Thyroid gland (tissue), 4 donors: ENCODE measurements at regions not wholly inside any gene's neighbourhood (a gene's known extent, or its start where the extent isn't known, plus 50 kb on each side); places are given as distances from the start of the nearest gene placed in this dataset.

Source experiments
- DNase-seq, 2 donors: peaks; one replicate each; pipeline ENCODE4 v3.0.0-alpha.2; 2019
- H3K27ac ChIP-seq, 3 donors: fragments of 200-600 bp; sonication (generic); 1 replicate in 2 of 3; 2 replicates in 1 of 3; pipeline ENCODE4 v1.5.1; 2016 to 2019; ENCODE audit warnings: mild to moderate bottlenecking in 1 of 3, moderate library complexity in 1 of 3
- H3K27me3 ChIP-seq: fragments of 200-600 bp; sonication (generic); one replicate; pipeline ENCODE4 v1.5.1; 2019
- H3K36me3 ChIP-seq, 2 donors: fragments of 200-600 bp; sonication (generic); one replicate each; pipeline ENCODE4 v1.5.1; 2016 to 2019
- H3K4me1 ChIP-seq, 2 donors: fragments of 200-600 bp; sonication (generic); one replicate each; pipeline ENCODE4 v1.5.1; 2017 to 2019
- H3K4me3 ChIP-seq, 3 donors: fragments of 200-600 bp; sonication (generic); replicated peaks in 1 of 3; 1 replicate in 2 of 3; 2 replicates in 1 of 3; pipeline ENCODE4 v1.5.1; 2016; ENCODE audit warnings: mild to moderate bottlenecking in 1 of 3
- H3K9me3 ChIP-seq: fragments of 200-600 bp; sonication (generic); one replicate; pipeline ENCODE4 v1.5.1; 2017
- CTCF ChIP-seq, 6 experiments: fragments of 200-600 bp in 3 of 6; fragments of 450-650 bp in 3 of 6; sonication (generic) in 3 of 6; IDR thresholded peaks; one replicate each; pipeline ENCODE4 v1.5.1; 2016 to 2019; ENCODE audit warnings: antibody characterized with exemption in 6 of 6, mild to moderate bottlenecking in 2 of 6, inconsistent platforms in 1 of 6, moderate library complexity in 1 of 6
- POLR2A ChIP-seq, 2 donors: fragments of 450-650 bp; IDR thresholded peaks; one replicate each; pipeline ENCODE4 v1.6.1; 2017; ENCODE audit warnings: antibody characterized with exemption in 2 of 2, mild to moderate bottlenecking in 2 of 2, moderate library complexity in 1 of 2
- WGBS, 2 donors: methylation state at CpG; one replicate each; pipeline ENCODE4 v1.1.5; 2017; 5-methylcytosine and 5-hydroxymethylcytosine counted together
- intact Hi-C: fragments of 100-400 bp; cut with DNase I; formaldehyde crosslinking; loops from one replicate; pipeline ENCODE4 v1.15.1; 2023

- no peaks in the 10 kb centered on the region for H3K9me3 ChIP-seq
- intact Hi-C loops, result no loop called here
- TF ChIP-seq CTCF (IDR thresholded peaks at IDR 0.05), result no peak
- TF ChIP-seq POLR2A (IDR thresholded peaks at IDR 0.05), result no peak
- DNase-seq, result no peak
- H3K4me3 ChIP-seq, result no peak overlapping the region
- no peaks in the 10 kb centered on the region for H3K27me3 ChIP-seq
- no peaks in the 10 kb centered on the region for H3K4me1 ChIP-seq
- no peaks in the 10 kb centered on the region for H3K36me3 ChIP-seq
- H3K27ac ChIP-seq, result no peak overlapping the region
- 85 to 87% methylated on average over 2 of the region's 2 CpGs for WGBS, 2 donors
These were observed 154.6 kb upstream of the FAT1 start for GRCh38 chr4:186878203-186878776.

- H3K4me1 ChIP-seq, result no peaks in the 10 kb centered on the region
- no peaks in the 10 kb centered on the region for H3K27me3 ChIP-seq
- TF ChIP-seq POLR2A (IDR thresholded peaks at IDR 0.05) (no peak), CTCF (IDR thresholded peaks at IDR 0.05) (no peak)
- no peak for DNase-seq
- no peaks in the 10 kb centered on the region for H3K36me3 ChIP-seq
- no peak overlapping the region for H3K27ac ChIP-seq
- H3K9me3 ChIP-seq, result no peaks in the 10 kb centered on the region
- intact Hi-C loops, result no loop called here
- 69 to 72% methylated on average over 3 of the region's 3 CpGs for WGBS, 2 donors
- no peak overlapping the region for H3K4me3 ChIP-seq
These were observed 158.0 kb upstream of the FAT1 start for GRCh38 chr4:186881521-186882220.

- no peak for DNase-seq
- intact Hi-C loops, result no loop called here
- Histone ChIP-seq H3K9me3 (no peaks in the 10 kb centered on the region), H3K27me3 (no peaks in the 10 kb centered on the region), H3K4me3 (no peak overlapping the region), H3K27ac (no peak overlapping the region), H3K36me3 (no peaks in the 10 kb centered on the region), H3K4me1 (no peaks in the 10 kb centered on the region)
- 84 to 85% methylated on average over 1 of the region's 1 CpG for WGBS, 2 donors
- TF ChIP-seq POLR2A (IDR thresholded peaks at IDR 0.05), result no peak
- TF ChIP-seq CTCF (IDR thresholded peaks at IDR 0.05), result no peak
These were observed 158.6 kb upstream of the FAT1 start for GRCh38 chr4:186882293-186882692.

- WGBS, 2 donors, result 47 to 58% methylated on average over 6 of the region's 6 CpGs
- H3K4me3 ChIP-seq, result no peak overlapping the region
- no peak overlapping the region for H3K27ac ChIP-seq
- no peaks in the 10 kb centered on the region for H3K4me1 ChIP-seq
- no peaks in the 10 kb centered on the region for H3K9me3 ChIP-seq
- no peak for DNase-seq
- no peaks in the 10 kb centered on the region for H3K27me3 ChIP-seq
- intact Hi-C loops, result no loop called here
- TF ChIP-seq CTCF (IDR thresholded peaks at IDR 0.05) (no peak), POLR2A (IDR thresholded peaks at IDR 0.05) (no peak)
- H3K36me3 ChIP-seq, result no peaks in the 10 kb centered on the region
These were observed 161.6 kb upstream of the FAT1 start for GRCh38 chr4:186885289-186885688.

- Histone ChIP-seq H3K27ac (no peak overlapping the region), H3K4me1 (no peaks in the 10 kb centered on the region), H3K27me3 (no peaks in the 10 kb centered on the region), H3K36me3 (no peaks in the 10 kb centered on the region), H3K9me3 (no peaks in the 10 kb centered on the region), H3K4me3 (no peak overlapping the region)
- WGBS, 2 donors, result 80 to 98% methylated on average over 2 of the region's 2 CpGs
- intact Hi-C loops, result no loop called here
- no peak for DNase-seq
- TF ChIP-seq CTCF (IDR thresholded peaks at IDR 0.05) (no peak), POLR2A (IDR thresholded peaks at IDR 0.05) (no peak)
These were observed 163.1 kb upstream of the FAT1 start for GRCh38 chr4:186886759-186887158.
